Progenitor cell of endocrine pancreas (in vitro differentiated cells): ENCODE measurements at regions not wholly inside any gene's neighbourhood (a gene's known extent, or its start where the extent isn't known, plus 50 kb on each side); places are given as distances from the start of the nearest gene placed in this dataset.

Experiments used
- DNase-seq: peaks from one replicate; pipeline ENCODE4 v3.0.0; 2021; ENCODE audit warnings: low spot score; ENCODE audit not compliant: unreplicated experiment
- H3K27ac Mint-ChIP-seq: 2 replicates; pipeline ENCODE4 v1.8.0; 2021; ENCODE audit warnings: mild to moderate bottlenecking, moderate library complexity, mixed read lengths
- H3K27me3 Mint-ChIP-seq: 2 replicates; pipeline ENCODE4 v1.8.0; 2021; ENCODE audit warnings: mixed read lengths
- H3K36me3 Mint-ChIP-seq: 2 replicates; pipeline ENCODE4 v1.8.0; 2022; ENCODE audit warnings: mixed read lengths; ENCODE audit not compliant: insufficient read depth
- H3K4me1 Mint-ChIP-seq: 2 replicates; pipeline ENCODE4 v1.8.0; 2021; ENCODE audit warnings: low read depth, mixed read lengths
- H3K4me3 Mint-ChIP-seq: 2 replicates; pipeline ENCODE4 v1.8.0; 2021; ENCODE audit warnings: low read depth, mild to moderate bottlenecking, moderate library complexity, mixed read lengths
- H3K9me3 Mint-ChIP-seq: 2 replicates; pipeline ENCODE4 v1.8.0; 2021; ENCODE audit warnings: low read depth, mixed read lengths
- TF ChIP-seq, protein P1 (sequence below): fragments of 200-600 bp; sonication (generic); IDR thresholded peaks from one replicate; pipeline ENCODE4 v1.5.0; 2021; ENCODE audit warnings: antibody characterized with exemption, mild to moderate bottlenecking; ENCODE audit not compliant: unreplicated experiment

DNA sequence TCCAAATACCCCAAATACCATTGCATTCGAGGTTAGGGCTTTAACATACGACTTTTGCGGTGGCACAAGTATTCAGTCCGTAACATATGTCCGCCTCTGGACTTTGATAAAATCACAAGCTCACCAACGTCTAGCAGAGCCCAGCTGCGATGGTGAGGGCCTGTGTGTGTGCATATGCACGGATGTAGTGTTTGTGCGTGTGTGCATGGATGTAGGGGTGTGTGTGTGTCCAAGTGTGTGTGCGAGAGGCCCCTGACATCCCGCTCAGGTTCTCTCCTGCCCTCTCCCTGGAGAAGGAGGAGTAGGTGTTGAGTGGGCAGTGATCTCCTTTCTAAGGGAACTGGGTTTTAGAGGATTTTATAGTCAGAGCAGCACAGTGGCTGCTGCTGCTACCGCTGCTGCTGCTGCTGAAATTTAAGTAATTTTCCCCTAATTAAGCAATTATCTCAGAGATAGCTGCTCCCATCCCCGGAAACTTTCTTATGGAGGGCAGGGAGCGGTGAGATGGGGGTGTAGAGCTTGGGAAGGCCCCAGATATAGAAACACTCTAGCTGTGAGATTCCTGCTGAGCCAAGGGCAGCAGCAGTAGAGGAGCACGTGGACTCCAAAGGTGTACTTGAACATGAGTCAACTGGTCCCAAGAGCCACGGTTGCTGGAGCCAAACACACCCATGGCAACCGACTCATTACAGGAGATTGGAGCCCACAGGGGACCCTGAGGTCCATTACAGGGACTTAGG lies 121.7 kb upstream of the SDK2 start:
- TF ChIP-seq, protein P1, sequence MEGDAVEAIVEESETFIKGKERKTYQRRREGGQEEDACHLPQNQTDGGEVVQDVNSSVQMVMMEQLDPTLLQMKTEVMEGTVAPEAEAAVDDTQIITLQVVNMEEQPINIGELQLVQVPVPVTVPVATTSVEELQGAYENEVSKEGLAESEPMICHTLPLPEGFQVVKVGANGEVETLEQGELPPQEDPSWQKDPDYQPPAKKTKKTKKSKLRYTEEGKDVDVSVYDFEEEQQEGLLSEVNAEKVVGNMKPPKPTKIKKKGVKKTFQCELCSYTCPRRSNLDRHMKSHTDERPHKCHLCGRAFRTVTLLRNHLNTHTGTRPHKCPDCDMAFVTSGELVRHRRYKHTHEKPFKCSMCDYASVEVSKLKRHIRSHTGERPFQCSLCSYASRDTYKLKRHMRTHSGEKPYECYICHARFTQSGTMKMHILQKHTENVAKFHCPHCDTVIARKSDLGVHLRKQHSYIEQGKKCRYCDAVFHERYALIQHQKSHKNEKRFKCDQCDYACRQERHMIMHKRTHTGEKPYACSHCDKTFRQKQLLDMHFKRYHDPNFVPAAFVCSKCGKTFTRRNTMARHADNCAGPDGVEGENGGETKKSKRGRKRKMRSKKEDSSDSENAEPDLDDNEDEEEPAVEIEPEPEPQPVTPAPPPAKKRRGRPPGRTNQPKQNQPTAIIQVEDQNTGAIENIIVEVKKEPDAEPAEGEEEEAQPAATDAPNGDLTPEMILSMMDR, result no peak
- Mint-ChIP-seq H3K27me3 (peaks cover 46% of the 10 kb centered on the region), H3K27ac (no peak overlapping the region), H3K4me3 (no peak overlapping the region), H3K9me3 (no peaks in the 10 kb centered on the region), H3K4me1 (no peaks in the 10 kb centered on the region), H3K36me3 (no peaks in the 10 kb centered on the region)
- DNase-seq, result no peak

DNA sequence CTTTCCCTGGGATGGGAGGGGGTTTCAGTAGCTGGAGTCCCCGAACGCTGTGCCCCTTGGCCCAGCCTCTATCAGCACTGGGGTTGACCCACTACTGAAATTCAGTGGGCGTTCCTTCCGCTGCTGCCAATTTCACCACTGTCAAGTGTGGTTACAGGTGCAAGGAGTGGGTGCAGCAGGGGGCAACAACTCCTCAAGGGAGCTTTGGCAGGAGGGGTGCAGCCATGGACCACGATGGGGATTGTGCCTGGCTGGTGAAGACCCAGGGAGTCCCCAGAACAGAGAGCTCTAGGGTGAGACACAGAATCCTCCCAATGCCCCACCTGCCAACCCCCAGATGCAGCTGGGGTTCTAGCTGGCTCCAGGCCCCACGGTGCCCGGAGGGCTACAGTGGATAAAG lies 123.5 kb upstream of the SDK2 start:
- Mint-ChIP-seq H3K4me1 (no peaks in the 10 kb centered on the region), H3K36me3 (no peaks in the 10 kb centered on the region), H3K4me3 (no peak overlapping the region), H3K27me3 (peaks cover 47% of the 10 kb centered on the region), H3K27ac (no peak overlapping the region), H3K9me3 (no peaks in the 10 kb centered on the region)
- TF ChIP-seq, protein P1, result no peak
- no peak for DNase-seq

DNA sequence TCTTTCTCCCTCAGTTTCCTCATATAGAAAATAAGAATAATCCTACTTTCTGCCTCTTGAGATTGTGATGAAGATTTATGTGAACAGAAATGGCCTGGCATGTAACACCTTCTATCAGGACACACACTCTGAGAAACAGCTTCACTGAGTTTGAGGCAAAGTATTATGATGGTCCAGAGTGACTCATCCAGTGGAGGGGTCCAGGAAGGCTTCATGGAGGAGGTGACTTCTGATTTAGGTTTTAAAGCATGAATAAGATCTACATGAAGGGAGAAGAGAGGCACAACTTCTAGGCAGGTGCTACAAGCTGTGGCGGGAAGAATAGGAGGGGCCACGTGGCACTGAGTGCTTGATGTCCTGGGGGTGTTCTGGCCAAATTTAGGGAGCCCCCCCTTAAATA lies 124.4 kb upstream of the SDK2 start:
- peaks cover 52% of the 10 kb centered on the region for H3K27me3 Mint-ChIP-seq
- DNase-seq, result no peak
- no peaks in the 10 kb centered on the region for H3K9me3 Mint-ChIP-seq
- no peaks in the 10 kb centered on the region for H3K4me1 Mint-ChIP-seq
- TF ChIP-seq, protein P1, result no peak
- H3K4me3 Mint-ChIP-seq, result no peak overlapping the region
- H3K36me3 Mint-ChIP-seq, result no peaks in the 10 kb centered on the region
- no peak overlapping the region for H3K27ac Mint-ChIP-seq

DNA sequence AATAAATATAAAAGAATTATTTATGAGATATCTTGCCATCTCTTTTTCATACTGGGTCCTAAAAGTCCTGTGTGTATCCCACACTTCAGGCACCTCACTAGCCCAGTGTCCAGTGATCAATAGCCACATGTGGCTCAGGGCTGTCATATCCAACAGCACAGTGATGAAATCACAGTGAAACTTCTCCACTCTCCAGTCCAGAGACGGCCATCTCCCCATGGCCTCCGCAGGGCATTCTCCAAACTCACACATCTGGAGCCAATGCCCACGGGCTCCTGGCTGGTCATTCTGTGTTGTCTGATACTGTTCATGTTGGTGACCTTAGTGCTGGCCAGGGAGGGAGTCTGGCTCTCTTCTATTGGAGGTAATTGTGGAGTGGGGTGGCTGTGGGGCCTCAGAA lies 125.2 kb upstream of the SDK2 start:
- no peaks in the 10 kb centered on the region for H3K4me1 Mint-ChIP-seq
- TF ChIP-seq, protein P1, result no peak
- no peaks in the 10 kb centered on the region for H3K36me3 Mint-ChIP-seq
- DNase-seq, result no peak
- H3K27me3 Mint-ChIP-seq, result peaks cover 50% of the 10 kb centered on the region
- no peaks in the 10 kb centered on the region for H3K9me3 Mint-ChIP-seq
- no peak overlapping the region for H3K4me3 Mint-ChIP-seq
- no peak overlapping the region for H3K27ac Mint-ChIP-seq

DNA sequence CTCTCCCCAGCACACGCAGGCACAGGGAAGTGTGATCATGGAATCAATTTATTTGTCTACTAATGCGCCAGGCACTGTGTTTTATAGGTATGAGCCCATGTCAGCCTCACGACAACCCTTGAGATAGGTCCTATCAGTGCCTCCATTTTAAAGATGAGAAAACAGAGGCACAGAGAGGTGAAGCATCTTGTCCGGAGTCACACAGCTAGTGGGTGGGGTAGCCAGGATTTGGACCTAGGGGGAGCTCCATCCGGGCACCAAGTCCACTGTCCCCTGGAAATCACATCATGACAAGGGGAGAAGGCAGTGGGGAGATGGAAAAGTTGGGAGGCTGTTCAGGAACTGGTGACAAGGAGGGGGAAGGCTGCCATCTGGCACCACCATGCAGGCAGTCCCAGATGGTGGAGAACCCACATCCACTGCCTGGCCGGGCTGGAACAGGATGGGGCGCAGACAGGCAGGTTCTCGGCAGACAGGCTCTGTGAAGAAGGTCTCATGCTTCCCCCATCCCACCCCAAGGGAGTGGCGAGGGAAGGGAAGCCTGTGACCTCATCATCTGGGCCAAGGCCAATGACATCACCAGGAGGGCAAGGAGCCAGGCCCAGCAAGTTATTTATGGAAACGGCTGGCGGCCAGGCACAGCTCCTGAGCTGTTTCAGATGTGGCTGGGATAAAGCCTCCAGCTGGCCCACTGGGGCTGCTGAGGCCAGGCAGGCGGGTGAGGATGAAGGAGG lies 126.0 kb upstream of the SDK2 start:
- Mint-ChIP-seq H3K9me3 (no peaks in the 10 kb centered on the region), H3K36me3 (no peaks in the 10 kb centered on the region), H3K27me3 (peaks cover 48% of the 10 kb centered on the region), H3K27ac (no peak overlapping the region), H3K4me3 (no peak overlapping the region), H3K4me1 (no peaks in the 10 kb centered on the region)
- TF ChIP-seq, protein P1, result no peak
- DNase-seq, result no peak
